ENCODE measurements at regions not wholly inside any gene's neighbourhood (a gene's known extent, or its start where the extent isn't known, plus 50 kb on each side); places are given as distances from the start of the nearest gene placed in this dataset.

DNA sequence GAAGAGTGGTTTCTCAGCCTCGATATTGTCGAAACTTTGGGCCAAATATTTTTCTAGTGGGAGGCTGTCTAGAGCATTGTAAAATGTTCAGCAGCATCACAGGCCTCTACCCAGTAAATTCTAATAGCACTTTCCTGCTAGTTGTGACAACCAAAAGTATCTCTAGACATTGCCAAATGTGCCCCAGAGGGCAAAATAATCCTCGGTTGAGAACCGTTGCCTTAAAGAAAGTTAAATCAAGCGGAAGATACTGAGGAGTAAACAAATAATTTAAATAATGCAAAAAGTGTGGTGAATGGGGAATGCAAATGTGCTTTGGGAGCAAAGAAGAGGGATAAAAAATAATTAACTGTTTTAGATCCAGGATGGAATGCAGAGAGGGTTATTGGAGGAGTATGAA is 106.4 kb upstream of the ASCC3 start:
- Histone ChIP-seq H3K27me3 (ENCODE audit: insufficient read depth, low read length) (no peaks in the 10 kb centered on the region), H3K4me3 (ENCODE audit: low read length) (no peak overlapping the region), H3K9me3 (ENCODE audit: insufficient read depth, low read depth, low read length) (no peaks in the 10 kb centered on the region), H3K27ac (ENCODE audit: low read length) (no peak overlapping the region), H3K9ac (ENCODE audit: low read depth, low read length) (no peak overlapping the region), H3K36me3 (ENCODE audit: insufficient read depth, low read depth, low read length) (no peaks in the 10 kb centered on the region), H3K4me1 (ENCODE audit: insufficient read depth, low read length) (no peaks in the 10 kb centered on the region)

DNA sequence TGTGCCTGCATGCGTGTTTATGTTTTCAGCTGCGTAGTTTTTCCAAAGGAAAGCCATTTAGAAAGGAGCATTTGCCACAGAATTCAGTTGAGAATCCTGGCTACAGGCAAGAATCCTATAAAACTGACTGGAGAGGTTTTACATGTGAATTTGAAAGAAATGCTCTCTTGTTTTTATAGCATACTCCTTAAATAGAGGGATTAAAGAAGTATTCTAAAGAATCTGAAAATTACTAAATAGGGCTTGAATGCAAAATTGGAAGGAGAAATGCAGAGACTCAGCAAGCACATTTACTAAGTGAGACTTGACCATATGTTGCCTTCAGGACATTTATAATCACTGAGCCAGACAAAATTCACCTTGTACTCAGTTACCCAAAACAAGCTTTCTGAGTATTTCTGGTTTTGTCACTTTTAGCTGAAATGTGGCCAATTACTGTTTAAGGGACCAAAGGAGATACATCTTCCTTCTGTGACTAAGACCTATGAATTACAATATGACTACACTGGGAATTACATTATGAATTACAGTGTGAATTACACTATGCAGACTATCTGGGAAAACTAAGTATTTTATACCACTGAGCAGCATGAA is 107.4 kb upstream of the ASCC3 start:
- H3K9me3 ChIP-seq (ENCODE audit: insufficient read depth, low read depth, low read length) = no peaks in the 10 kb centered on the region
- H3K36me3 ChIP-seq (ENCODE audit: insufficient read depth, low read depth, low read length) = no peaks in the 10 kb centered on the region
- no peaks in the 10 kb centered on the region for H3K4me1 ChIP-seq (ENCODE audit: insufficient read depth, low read length)
- H3K4me3 ChIP-seq (ENCODE audit: low read length) = no peak overlapping the region
- H3K9ac ChIP-seq (ENCODE audit: low read depth, low read length) = no peak overlapping the region
- no peaks in the 10 kb centered on the region for H3K27me3 ChIP-seq (ENCODE audit: insufficient read depth, low read length)
- H3K27ac ChIP-seq (ENCODE audit: low read length) = no peak overlapping the region

DNA sequence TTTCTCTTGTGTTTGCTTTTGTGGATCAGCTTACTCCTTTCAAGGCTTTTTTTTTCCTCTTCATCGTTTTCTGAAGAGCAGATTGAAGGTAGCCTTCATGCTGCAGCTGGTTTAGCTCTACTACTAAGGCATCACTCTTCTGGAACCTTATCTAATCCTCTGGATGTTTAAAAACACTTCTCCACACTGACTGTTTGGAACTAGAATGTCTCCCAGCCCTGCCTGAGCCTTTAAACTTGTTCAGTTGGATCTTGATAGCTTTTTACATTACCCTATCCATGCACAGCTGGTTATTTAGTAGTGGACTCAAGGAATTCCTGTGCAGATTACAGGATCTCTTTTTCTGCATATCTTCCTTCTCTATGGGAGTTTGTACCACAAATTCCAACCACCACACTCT is 108.9 kb upstream of the ASCC3 start:
- no peaks in the 10 kb centered on the region for H3K36me3 ChIP-seq (ENCODE audit: insufficient read depth, low read depth, low read length)
- H3K27ac ChIP-seq (ENCODE audit: low read length) = no peak overlapping the region
- H3K4me3 ChIP-seq (ENCODE audit: low read length) = no peak overlapping the region
- H3K9ac ChIP-seq (ENCODE audit: low read depth, low read length) = no peak overlapping the region
- no peaks in the 10 kb centered on the region for H3K27me3 ChIP-seq (ENCODE audit: insufficient read depth, low read length)
- H3K9me3 ChIP-seq (ENCODE audit: insufficient read depth, low read depth, low read length) = no peaks in the 10 kb centered on the region
- H3K4me1 ChIP-seq (ENCODE audit: insufficient read depth, low read length) = no peaks in the 10 kb centered on the region

DNA sequence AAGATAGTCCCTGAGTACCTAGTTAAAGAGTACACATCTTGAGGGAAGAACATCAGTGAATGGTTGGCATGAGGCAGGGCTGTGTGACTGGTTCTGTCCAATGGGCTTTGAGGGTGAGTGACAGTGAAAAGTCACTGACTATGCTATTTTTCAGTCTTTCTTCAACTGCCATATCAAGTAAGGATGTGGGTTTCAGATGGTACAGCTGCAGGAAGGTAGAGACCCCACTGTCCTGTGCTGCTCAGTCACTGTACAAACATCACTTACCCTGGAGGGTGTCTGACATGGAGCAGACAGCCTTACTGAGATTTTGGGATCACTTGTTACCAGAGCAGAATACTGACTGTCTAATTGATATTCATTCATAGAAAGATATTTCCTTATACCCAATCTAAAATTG is 115.3 kb upstream of the ASCC3 start:
- H3K9ac ChIP-seq (ENCODE audit: low read depth, low read length) = no peak overlapping the region
- H3K4me3 ChIP-seq (ENCODE audit: low read length) = no peak overlapping the region
- H3K9me3 ChIP-seq (ENCODE audit: insufficient read depth, low read depth, low read length) = no peaks in the 10 kb centered on the region
- no peaks in the 10 kb centered on the region for H3K36me3 ChIP-seq (ENCODE audit: insufficient read depth, low read depth, low read length)
- peaks cover 8% of the 10 kb centered on the region; the same call in 1 of the 2 replicates for H3K4me1 ChIP-seq (ENCODE audit: insufficient read depth, low read length)
- H3K27ac ChIP-seq (ENCODE audit: low read length) = no peak overlapping the region
- H3K27me3 ChIP-seq (ENCODE audit: insufficient read depth, low read length) = no peaks in the 10 kb centered on the region

DNA sequence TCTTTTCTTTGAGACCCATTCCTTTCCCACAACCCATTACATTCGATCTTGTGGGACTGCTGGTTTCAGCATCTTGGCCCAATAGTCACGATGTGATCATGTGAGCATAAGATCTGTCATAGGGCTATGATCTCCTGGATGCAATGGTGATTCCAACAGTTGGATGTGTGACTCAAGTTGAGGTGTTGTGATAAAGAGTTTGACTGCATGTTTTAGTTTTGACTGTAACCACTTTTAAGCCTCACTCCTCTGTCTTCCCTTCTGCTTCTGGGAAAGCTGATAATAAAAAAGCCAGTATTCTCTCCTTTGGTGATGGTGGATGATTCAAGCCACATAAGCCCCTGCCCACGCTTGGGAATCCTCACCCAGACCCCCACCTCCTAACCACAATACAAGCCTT is 117.0 kb upstream of the ASCC3 start:
- no peak overlapping the region for H3K4me3 ChIP-seq (ENCODE audit: low read length)
- H3K9me3 ChIP-seq (ENCODE audit: insufficient read depth, low read depth, low read length) = no peaks in the 10 kb centered on the region
- no peak overlapping the region for H3K27ac ChIP-seq (ENCODE audit: low read length)
- no peak overlapping the region for H3K9ac ChIP-seq (ENCODE audit: low read depth, low read length)
- no peaks in the 10 kb centered on the region for H3K36me3 ChIP-seq (ENCODE audit: insufficient read depth, low read depth, low read length)
- peaks cover 8% of the 10 kb centered on the region; the same call in 1 of the 2 replicates for H3K4me1 ChIP-seq (ENCODE audit: insufficient read depth, low read length)
- no peaks in the 10 kb centered on the region for H3K27me3 ChIP-seq (ENCODE audit: insufficient read depth, low read length)

DNA sequence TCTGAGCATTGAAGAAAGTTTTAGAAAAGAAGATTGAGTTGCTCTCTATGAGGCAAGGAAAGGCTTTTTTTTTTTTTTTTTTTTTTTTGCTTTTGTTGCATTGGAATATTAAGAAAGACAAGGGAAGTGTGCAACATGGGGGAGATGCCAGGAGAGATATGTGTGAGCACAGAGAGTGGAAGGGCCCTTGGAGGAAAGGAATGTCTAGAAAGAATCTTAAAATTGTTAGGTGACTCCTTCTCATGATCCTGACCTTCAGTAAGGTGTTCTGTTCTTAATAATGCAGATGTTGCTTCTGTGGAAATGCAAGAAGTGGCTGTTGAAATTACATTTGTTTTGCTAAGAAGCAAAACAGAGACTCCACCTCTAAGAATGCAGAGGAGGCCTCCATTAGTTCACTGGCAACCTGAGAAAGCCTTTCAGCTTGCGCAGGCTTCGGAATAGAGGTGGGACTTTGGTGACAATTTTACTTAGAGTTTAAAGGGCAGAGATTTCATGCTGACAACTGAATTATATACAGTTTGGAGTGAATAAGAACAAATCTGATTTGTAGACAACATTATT is 118.0 kb upstream of the ASCC3 start:
- Histone ChIP-seq H3K27ac (ENCODE audit: low read length) (peak overlapping the region; percentile 47), H3K9ac (ENCODE audit: low read depth, low read length) (no peak overlapping the region), H3K9me3 (ENCODE audit: insufficient read depth, low read depth, low read length) (no peaks in the 10 kb centered on the region)

DNA sequence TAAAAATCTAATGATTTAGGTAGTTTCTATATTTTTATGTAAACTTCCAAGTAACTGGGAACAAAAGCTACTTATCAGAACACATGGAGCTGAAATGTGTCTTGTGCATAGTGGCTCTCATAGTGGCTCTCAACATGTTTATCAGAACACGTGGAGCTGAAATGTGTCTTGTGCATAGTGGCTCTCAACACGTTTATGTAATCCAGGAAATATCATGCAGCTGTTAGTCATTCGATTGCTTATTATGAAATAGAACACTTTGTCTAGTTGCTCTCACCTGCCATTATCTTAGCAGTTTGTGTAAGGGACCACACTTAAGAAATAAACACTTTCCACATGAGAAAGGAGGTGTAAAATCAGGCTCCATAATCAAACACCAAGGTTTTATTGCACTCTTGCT is 119.2 kb upstream of the ASCC3 start:
- no peak overlapping the region for H3K9ac ChIP-seq (ENCODE audit: low read depth, low read length)
- no peaks in the 10 kb centered on the region for H3K36me3 ChIP-seq (ENCODE audit: insufficient read depth, low read depth, low read length)
- H3K9me3 ChIP-seq (ENCODE audit: insufficient read depth, low read depth, low read length) = no peaks in the 10 kb centered on the region
- peaks cover 8% of the 10 kb centered on the region; the same call in 1 of the 2 replicates for H3K4me1 ChIP-seq (ENCODE audit: insufficient read depth, low read length)
- H3K27ac ChIP-seq (ENCODE audit: low read length) = no peak overlapping the region
- no peaks in the 10 kb centered on the region for H3K27me3 ChIP-seq (ENCODE audit: insufficient read depth, low read length)
- no peak overlapping the region for H3K4me3 ChIP-seq (ENCODE audit: low read length)

More for the DNA sequence above, 118.0 kb upstream of the ASCC3 start:
- no peak overlapping the region for H3K4me3 ChIP-seq (ENCODE audit: low read length)
- H3K36me3 ChIP-seq (ENCODE audit: insufficient read depth, low read depth, low read length) = no peaks in the 10 kb centered on the region
- no peaks in the 10 kb centered on the region for H3K27me3 ChIP-seq (ENCODE audit: insufficient read depth, low read length)
- peaks cover 8% of the 10 kb centered on the region; the same call in 1 of the 2 replicates for H3K4me1 ChIP-seq (ENCODE audit: insufficient read depth, low read length)

DNA sequence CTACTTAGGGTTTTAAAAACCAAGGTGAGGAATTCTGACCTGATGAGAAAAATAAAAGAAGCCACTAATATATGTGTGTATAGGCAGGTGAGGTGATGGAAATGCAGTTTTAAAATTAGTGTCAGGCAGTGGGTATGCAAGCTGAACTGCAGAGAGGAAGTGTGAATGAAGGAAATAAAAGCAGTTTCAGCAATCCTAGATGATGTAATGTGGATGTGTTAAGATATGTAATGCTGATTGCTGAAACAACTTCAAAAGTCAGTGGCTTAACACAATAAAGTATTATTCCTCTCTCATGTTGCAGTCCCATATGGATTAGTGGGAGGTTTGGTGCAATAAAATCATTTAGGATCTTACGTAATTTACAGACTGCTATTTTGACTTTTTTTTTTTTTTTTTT is 119.9 kb upstream of the ASCC3 start:
- no peaks in the 10 kb centered on the region for H3K36me3 ChIP-seq (ENCODE audit: insufficient read depth, low read depth, low read length)
- H3K9ac ChIP-seq (ENCODE audit: low read depth, low read length) = no peak overlapping the region
- no peaks in the 10 kb centered on the region for H3K27me3 ChIP-seq (ENCODE audit: insufficient read depth, low read length)
- H3K27ac ChIP-seq (ENCODE audit: low read length) = no peak overlapping the region
- no peak overlapping the region for H3K4me3 ChIP-seq (ENCODE audit: low read length)
- no peaks in the 10 kb centered on the region for H3K9me3 ChIP-seq (ENCODE audit: insufficient read depth, low read depth, low read length)
- peaks cover 8% of the 10 kb centered on the region; the same call in 1 of the 2 replicates for H3K4me1 ChIP-seq (ENCODE audit: insufficient read depth, low read length)

DNA sequence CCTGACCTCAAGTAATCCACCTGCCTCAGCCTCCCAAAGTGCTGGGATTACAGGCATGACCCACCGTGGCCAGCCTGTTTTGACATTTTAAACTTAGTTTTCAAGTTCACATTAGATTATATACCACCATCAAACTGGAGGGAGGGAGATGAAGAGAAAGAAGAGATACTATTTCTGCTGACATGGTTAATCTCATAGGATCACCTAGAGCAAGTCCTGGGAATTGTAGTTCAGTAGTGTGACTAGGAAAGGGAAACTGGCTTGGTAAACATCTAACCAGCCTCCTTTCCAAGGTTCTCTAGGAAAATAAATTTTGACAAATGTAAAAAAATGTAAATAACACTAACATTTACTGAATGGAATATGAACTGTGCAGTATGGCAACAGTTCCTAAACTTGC is 120.5 kb upstream of the ASCC3 start:
- Histone ChIP-seq H3K4me1 (ENCODE audit: insufficient read depth, low read length) (peaks cover 8% of the 10 kb centered on the region; the same call in 1 of the 2 replicates), H3K4me3 (ENCODE audit: low read length) (no peak overlapping the region), H3K27me3 (ENCODE audit: insufficient read depth, low read length) (no peaks in the 10 kb centered on the region), H3K36me3 (ENCODE audit: insufficient read depth, low read depth, low read length) (no peaks in the 10 kb centered on the region), H3K9ac (ENCODE audit: low read depth, low read length) (no peak overlapping the region), H3K27ac (ENCODE audit: low read length) (no peak overlapping the region), H3K9me3 (ENCODE audit: insufficient read depth, low read depth, low read length) (no peaks in the 10 kb centered on the region)

DNA sequence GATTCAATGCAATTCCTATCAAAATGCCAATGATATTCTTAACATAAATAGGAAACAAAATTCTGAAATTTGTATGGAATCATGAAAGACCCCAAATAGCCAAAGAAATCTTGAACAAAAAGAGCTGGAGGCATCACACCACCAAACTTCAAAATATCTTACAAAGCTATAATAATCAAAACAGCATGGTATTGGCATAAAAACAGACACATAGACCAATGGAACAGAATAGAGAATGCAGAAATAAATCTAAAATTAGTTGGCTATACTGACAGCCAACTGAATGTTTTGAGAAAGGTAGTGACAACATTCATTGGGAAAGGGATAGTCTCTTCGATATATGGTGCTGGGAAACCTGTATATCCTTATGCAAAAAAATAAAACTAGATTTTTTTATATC is 121.9 kb upstream of the ASCC3 start:
- H3K36me3 ChIP-seq (ENCODE audit: insufficient read depth, low read depth, low read length) = no peaks in the 10 kb centered on the region
- H3K27ac ChIP-seq (ENCODE audit: low read length) = no peak overlapping the region
- no peaks in the 10 kb centered on the region for H3K27me3 ChIP-seq (ENCODE audit: insufficient read depth, low read length)
- H3K9me3 ChIP-seq (ENCODE audit: insufficient read depth, low read depth, low read length) = no peaks in the 10 kb centered on the region
- H3K9ac ChIP-seq (ENCODE audit: low read depth, low read length) = no peak overlapping the region
- peaks cover 8% of the 10 kb centered on the region; the same call in 1 of the 2 replicates for H3K4me1 ChIP-seq (ENCODE audit: insufficient read depth, low read length)
- H3K4me3 ChIP-seq (ENCODE audit: low read length) = no peak overlapping the region

DNA sequence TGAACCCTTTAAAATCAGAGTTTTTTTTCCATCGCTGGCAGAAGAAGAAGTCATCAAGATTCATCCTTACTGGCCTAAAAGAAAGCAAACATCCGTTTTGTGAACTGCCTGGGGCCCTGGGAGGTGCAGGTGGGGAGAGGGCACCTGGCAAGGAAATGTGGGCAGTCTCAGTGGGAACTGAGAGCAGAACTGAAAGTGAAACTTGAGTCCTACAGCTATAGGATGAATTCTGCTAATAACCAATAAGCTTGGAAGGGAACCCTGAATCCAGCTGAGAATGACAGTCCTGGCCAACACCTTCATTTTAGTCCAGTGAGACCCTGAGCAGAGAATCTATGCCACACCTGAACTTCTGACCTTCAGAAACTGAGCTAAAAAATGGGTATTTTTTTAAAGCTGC is 130.1 kb upstream of the ASCC3 start:
- Histone ChIP-seq H3K4me1 (ENCODE audit: insufficient read depth, low read length) (no peaks in the 10 kb centered on the region), H3K9ac (ENCODE audit: low read depth, low read length) (no peak overlapping the region), H3K27me3 (ENCODE audit: insufficient read depth, low read length) (no peaks in the 10 kb centered on the region), H3K4me3 (ENCODE audit: low read length) (no peak overlapping the region), H3K27ac (ENCODE audit: low read length) (no peak overlapping the region), H3K36me3 (ENCODE audit: insufficient read depth, low read depth, low read length) (no peaks in the 10 kb centered on the region), H3K9me3 (ENCODE audit: insufficient read depth, low read depth, low read length) (no peaks in the 10 kb centered on the region)

DNA sequence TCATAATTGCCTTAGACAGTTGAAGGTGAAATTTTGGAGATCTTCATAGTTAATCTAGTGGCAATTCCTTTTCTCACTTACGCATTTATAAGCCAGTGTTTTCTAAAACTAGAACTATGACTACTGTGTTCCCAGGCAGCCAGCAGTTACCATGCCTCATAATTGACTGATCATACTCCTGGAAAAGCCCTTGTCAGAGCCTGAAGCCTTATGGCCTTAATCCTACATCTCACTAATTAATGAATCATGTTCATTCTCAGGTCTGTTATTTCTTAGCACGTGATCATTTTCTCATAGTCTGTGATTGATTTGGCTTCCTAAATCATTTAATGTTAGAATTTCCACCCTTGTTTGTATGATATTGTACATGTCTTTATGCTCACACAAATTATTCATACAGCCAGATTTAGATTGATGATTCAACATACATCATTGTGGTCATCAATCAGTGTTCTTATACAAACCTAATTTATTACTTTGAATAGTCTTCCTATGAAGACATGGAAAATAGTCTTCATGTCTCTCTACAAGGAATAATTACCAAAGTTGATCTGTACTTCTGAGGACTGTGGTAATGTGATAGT is 132.6 kb upstream of the ASCC3 start:
- H3K9ac ChIP-seq (ENCODE audit: low read depth, low read length) = no peak overlapping the region
- no peaks in the 10 kb centered on the region for H3K27me3 ChIP-seq (ENCODE audit: insufficient read depth, low read length)
- H3K36me3 ChIP-seq (ENCODE audit: insufficient read depth, low read depth, low read length) = no peaks in the 10 kb centered on the region
- no peak overlapping the region for H3K4me3 ChIP-seq (ENCODE audit: low read length)
- no peaks in the 10 kb centered on the region for H3K4me1 ChIP-seq (ENCODE audit: insufficient read depth, low read length)
- H3K9me3 ChIP-seq (ENCODE audit: insufficient read depth, low read depth, low read length) = no peaks in the 10 kb centered on the region
- H3K27ac ChIP-seq (ENCODE audit: low read length) = no peak overlapping the region

All from iPS-20b (cell line).